HepG2 (cell line): ENCODE measurements at regions not wholly inside any gene's neighbourhood (a gene's known extent, or its start where the extent isn't known, plus 50 kb on each side); places are given as distances from the start of the nearest gene placed in this dataset.

Experiments used
- ATAC-seq: fragments of 200-7000 bp; cut with Tn5 transposase; 3 replicates; pipeline ENCODE4 v1.9.1; 2020; ENCODE audit warnings: mild to moderate bottlenecking, moderate library complexity
- BruUV-seq: library from RNA; stranded (reverse); fragments of 400-500 nt; replicated peaks from 2 replicates; lab custom pipeline; 2021; lab: Mats Ljungman, UMichigan
- CTCF ChIA-PET: fragments of 300-600 bp; formaldehyde crosslinking; extraction: SDS; loops from one replicate; lab custom pipeline; 2021; ENCODE audit warnings: low total read pairs, inconsistent platforms, low intra/inter-chr PET ratio; lab: Yijun Ruan, JAX
- POLR2A ChIA-PET: fragments of 350-600 bp; sonication (Branson Sonifier 250); formaldehyde crosslinking; loops from one replicate; lab custom pipeline; 2020; ENCODE audit warnings: antibody characterized with exemption, inconsistent platforms; lab: Yijun Ruan, JAX
- DNase-seq: peaks from one replicate; pipeline ENCODE4 v3.0.0-alpha.2; 2015; ENCODE audit warnings: low spot score
- FAIRE-seq: peaks from 3 replicates; lab custom pipeline; 2011; peaks lifted over from hg19 to GRCh38; lab: Jason Lieb, UNC
- H2AFZ ChIP-seq: one replicate; pipeline ENCODE4 v1.6.1; 2011; ENCODE audit warnings: low read length, inconsistent platforms
- H3K27ac ChIP-seq: fragments of 300-600 bp; 3 replicates; pipeline ENCODE4 v1.8.0; 2011; ENCODE audit warnings: mixed run types, mild to moderate bottlenecking, mixed read lengths, low read length, inconsistent platforms; ENCODE audit not compliant: insufficient read depth; ENCODE audit errors: extremely low read length
- H3K27me3 ChIP-seq, 2 experiments: fragments of 200-600 bp in 1 of 2; 2 replicates in 1 of 2; 3 replicates in 1 of 2; pipeline versions ENCODE4 v1.6.0 to v1.8.0; 2011; ENCODE audit warnings: low read length in 2 of 2, mild to moderate bottlenecking in 2 of 2, moderate library complexity in 2 of 2, inconsistent platforms in 1 of 2; ENCODE audit not compliant: insufficient read depth in 2 of 2, control insufficient read depth in 1 of 2
- H3K36me3 ChIP-seq, 2 experiments: fragments of 200-600 bp in 1 of 2; replicated peaks in 1 of 2; 2 replicates in 1 of 2; 3 replicates in 1 of 2; pipeline versions ENCODE4 v1.5.1 to v1.8.0; 2011; ENCODE audit warnings: low read length in 2 of 2, inconsistent platforms in 1 of 2; ENCODE audit not compliant: insufficient read depth in 2 of 2, control insufficient read depth in 1 of 2
- H3K4me1 ChIP-seq: 2 replicates; pipeline ENCODE4 v1.5.1; 2012; ENCODE audit warnings: low read length, inconsistent platforms; ENCODE audit not compliant: insufficient read depth
- H3K4me2 ChIP-seq: 2 replicates; pipeline ENCODE4 v1.6.0; 2011; ENCODE audit warnings: low read depth, low read length, inconsistent platforms
- H3K4me3 ChIP-seq, 3 experiments: fragments of 200-600 bp in 1 of 3; sonication (generic), shearing (Covaris generic) in 1 of 3; replicated peaks in 1 of 3; 2 replicates each; pipeline ENCODE4 v1.5.1; 2011 to 2016; ENCODE audit warnings: low read length in 3 of 3, inconsistent platforms in 2 of 3, low read depth in 2 of 3, mild to moderate bottlenecking in 2 of 3, control low read depth in 1 of 3, mixed read lengths in 1 of 3; ENCODE audit not compliant: insufficient read depth in 1 of 3
- H3K79me2 ChIP-seq: one replicate; pipeline ENCODE4 v1.6.1; 2011; ENCODE audit warnings: low read length, inconsistent platforms; ENCODE audit not compliant: insufficient read depth
- H3K9ac ChIP-seq: 2 replicates; pipeline ENCODE4 v1.6.0; 2011; ENCODE audit warnings: mild to moderate bottlenecking, low read depth, low read length, inconsistent platforms; ENCODE audit not compliant: insufficient read depth
- H3K9me3 ChIP-seq: 2 replicates; pipeline ENCODE4 v1.5.1; 2012; ENCODE audit warnings: mild to moderate bottlenecking, low read length
- H4K20me1 ChIP-seq: 2 replicates; pipeline ENCODE4 v1.6.0; 2011; ENCODE audit warnings: inconsistent platforms, mild to moderate bottlenecking, low read length, moderate library complexity; ENCODE audit not compliant: insufficient read depth
- DMAP1 ChIP-seq: IDR thresholded peaks from 2 replicates; pipeline ENCODE4 v1.6.1; 2016
- KLF9 ChIP-seq: IDR thresholded peaks from 2 replicates; pipeline ENCODE4 v1.6.1; 2016; ENCODE audit warnings: low read depth
- LCORL ChIP-seq, 2 experiments: fragments of 450-650 bp in 1 of 2; sonication (generic) in 1 of 2; formaldehyde crosslinking in 1 of 2; IDR thresholded peaks; 2 replicates each; pipeline versions ENCODE4 v1.5.0 to v1.6.1; 2017 to 2020; ENCODE audit warnings: antibody characterized with exemption in 1 of 2, missing genetic modification reagents in 1 of 2
- MAFF ChIP-seq: IDR thresholded peaks from 2 replicates; pipeline ENCODE4 v1.6.1; 2011; ENCODE audit warnings: low read depth, low read length, improper control_type of control experiment
- MAFK ChIP-seq, 2 experiments: IDR thresholded peaks in 1 of 2; conservative IDR thresholded peaks in 1 of 2; 2 replicates each; pipeline ENCODE4 v1.6.1; 2011; ENCODE audit warnings: improper control_type of control experiment in 2 of 2, low read length in 2 of 2
- MEIS2 ChIP-seq: sonication (generic); formaldehyde crosslinking; IDR thresholded peaks from 2 replicates; pipeline ENCODE4 v1.9.0; 2021; ENCODE audit warnings: mild to moderate bottlenecking, missing genetic modification reagents
- PATZ1 ChIP-seq: sonication (generic); formaldehyde crosslinking; IDR thresholded peaks from 2 replicates; pipeline ENCODE4 v1.4.0; 2020; ENCODE audit warnings: missing genetic modification reagents
- WGBS: methylation state at CpG from one replicate; pipeline ENCODE4 v1.1.6; 2017; ENCODE audit warnings: low lambda C conversion rate; 5-methylcytosine and 5-hydroxymethylcytosine counted together
- in situ Hi-C: cut with HindIII; loops from 2 replicates; pipeline ENCODE4 v1.10.0; 2017; ENCODE audit warnings: low pct_unique_long_range_greater_than_20kb; ENCODE audit not compliant: extremely low pct_ligation_motif_present
- intact Hi-C: fragments of 100-400 bp; cut with micrococcal nuclease; formaldehyde crosslinking; loops from one replicate; pipeline ENCODE4 v1.10.0; 2022; ENCODE audit not compliant: unreplicated experiment

- TF ChIP-seq PATZ1 (CRISPR knock-in tag) (no peak), DMAP1 (no peak)
These were observed 105.4 kb upstream of the WARS2 start (continued) for GRCh38 chr1:119245881-119246280.

DNA sequence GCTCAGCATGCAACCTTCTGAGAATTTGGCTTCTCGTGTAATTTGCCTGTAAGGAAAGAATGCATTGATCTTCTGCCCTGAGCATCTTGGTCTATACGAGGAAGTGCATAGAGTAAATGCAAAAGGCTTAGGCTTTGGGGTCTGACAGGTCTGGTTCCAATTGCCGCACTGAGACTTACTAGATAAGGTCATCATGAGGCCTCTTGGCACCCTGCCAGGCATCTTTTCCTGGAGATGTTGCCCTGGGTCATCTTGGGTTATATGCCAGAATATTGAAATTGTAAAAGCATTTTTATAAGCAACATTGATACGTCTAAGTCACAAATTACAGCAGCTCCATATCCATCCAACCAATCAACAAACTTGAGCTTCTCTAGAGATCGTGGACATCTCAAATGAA, 108.8 kb upstream of the WARS2 start:
- Histone ChIP-seq H3K79me2 (no peaks in the 10 kb centered on the region), H2AFZ (no peak overlapping the region), H3K9ac (no peak overlapping the region), H3K36me3 (no peaks in the 10 kb centered on the region), H3K4me1 (no peaks in the 10 kb centered on the region), H3K4me2 (no peak overlapping the region), H3K27ac (no peak overlapping the region), H3K27me3 (no peaks in the 10 kb centered on the region), H3K9me3 (no peaks in the 10 kb centered on the region), H4K20me1 (no peaks in the 10 kb centered on the region), H3K4me3 (no peak overlapping the region)
- in situ Hi-C loops (no loop called here), intact Hi-C loops (no loop called here)
- WGBS: 86% methylated on average over 5 of the region's 5 CpGs
- DNase-seq (no peak), ATAC-seq (no peak), FAIRE-seq (no peak)
- BruUV-seq: no TSS peak
- ChIA-PET CTCF (no interaction called here), POLR2A (no interaction called here)
- TF ChIP-seq LCORL (IDR thresholded peaks at IDR 0.05) (peak; percentile 83), LCORL (CRISPR knock-in tag; IDR thresholded peaks at IDR 0.05) (no peak), KLF9 (no peak)

- ATAC-seq (no peak), FAIRE-seq (no peak), DNase-seq (no peak)
- CTCF ChIA-PET: no interaction called here
- H3K9me3 ChIP-seq: no peaks in the 10 kb centered on the region
- H2AFZ ChIP-seq: no peak overlapping the region
- intact Hi-C loops: no loop called here
- no peaks in the 10 kb centered on the region for H3K79me2 ChIP-seq
- no peaks in the 10 kb centered on the region for H3K4me1 ChIP-seq
- BruUV-seq: no TSS peak
- TF ChIP-seq MAFK (conservative IDR thresholded peaks at IDR 0.05 in 1 of 2, IDR thresholded peaks at IDR 0.05 in 1 of 2; ENCODE audit: low read length in 2 of 2): peak; percentile 71 to 90
- peak; percentile 72; the same call in 1 of the 2 replicates for TF ChIP-seq MAFF
- TF ChIP-seq MEIS2 (CRISPR knock-in tag): no peak
- no peaks in the 10 kb centered on the region for H4K20me1 ChIP-seq
- no peak overlapping the region for H3K27ac ChIP-seq
- H3K9ac ChIP-seq: no peak overlapping the region
- in situ Hi-C loops: no loop called here
- no peaks in the 10 kb centered on the region for H3K27me3 ChIP-seq
- 100% methylated on average over 1 of the region's 1 CpG for WGBS
- H3K36me3 ChIP-seq: no peaks in the 10 kb centered on the region
- POLR2A ChIA-PET: no interaction called here
- H3K4me3 ChIP-seq: no peak overlapping the region
- no peak overlapping the region for H3K4me2 ChIP-seq
These were observed 109.8 kb upstream of the WARS2 start for GRCh38 chr1:119250299-119250698.
